ENCODE measurements at regions not wholly inside any gene's neighbourhood (a gene's known extent, or its start where the extent isn't known, plus 50 kb on each side); places are given as distances from the start of the nearest gene placed in this dataset.
"Not testable (repeated sequence)": the region's sequence is repeated elsewhere in the genome, so short reads cannot be mapped to it uniquely, and the experiment has no call there.

- TF ChIP-seq ZNF426 (tag by site-specific recombination; IDR thresholded peaks at IDR 0.05); ZNF112 (tag by site-specific recombination; IDR thresholded peaks at IDR 0.05); CTCF (tag by site-specific recombination; IDR thresholded peaks at IDR 0.05); ZBTB8A (tag by site-specific recombination; IDR thresholded peaks at IDR 0.05); WT1 (tag by site-specific recombination; IDR thresholded peaks at IDR 0.05); BCL11A (tag by site-specific recombination; IDR thresholded peaks at IDR 0.05; ENCODE audit: low read depth); MEIS1 (CRISPR knock-in tag; IDR thresholded peaks at IDR 0.05; ENCODE audit: borderline replicate concordance); ZNF133 (tag by site-specific recombination; IDR thresholded peaks at IDR 0.05): not testable (repeated sequence)
Measured at GRCh38 chr4:158367932-158368441, 153.7 kb upstream of the RXFP1 start.
